AG08395 (cell line): ENCODE measurements at regions not wholly inside any gene's neighbourhood (a gene's known extent, or its start where the extent isn't known, plus 50 kb on each side); places are given as distances from the start of the nearest gene placed in this dataset.
"Not testable (repeated sequence)": the region's sequence is repeated elsewhere in the genome, so short reads cannot be mapped to it uniquely, and the experiment has no call there.

Experiments
- DNase-seq: peaks from one replicate; pipeline ENCODE4 v3.0.0; 2012; ENCODE audit warnings: mixed read lengths, low spot score

- no peak for DNase-seq
Measured at GRCh38 chr15:47124430-47125102, 592.7 kb upstream of the SEMA6D start.

GRCh38 chr15:47129033-47129432 is 588.3 kb upstream of the SEMA6D start:
- no peak for DNase-seq

GRCh38 chr15:47131450-47131849 is 585.9 kb upstream of the SEMA6D start:
- not testable (repeated sequence) for DNase-seq

- DNase-seq, result no peak
Measured at GRCh38 chr15:47135267-47135666, 582.0 kb upstream of the SEMA6D start.

GRCh38 chr15:47136236-47136635 is 581.1 kb upstream of the SEMA6D start:
- DNase-seq, result no peak

GRCh38 chr15:47139965-47140364 is 577.3 kb upstream of the SEMA6D start:
- peak; percentile 17 for DNase-seq

- DNase-seq, result no peak
Measured at GRCh38 chr15:47157827-47158226, 559.5 kb upstream of the SEMA6D start.

- DNase-seq, result no peak
Measured at GRCh38 chr15:47158573-47158972, 558.7 kb upstream of the SEMA6D start.

- DNase-seq, result no peak
Measured at GRCh38 chr15:47177177-47177576, 540.1 kb upstream of the SEMA6D start.

- DNase-seq, result no peak
Measured at GRCh38 chr15:47179988-47180387, 537.3 kb upstream of the SEMA6D start.

GRCh38 chr15:47182818-47183217 is 534.5 kb upstream of the SEMA6D start:
- DNase-seq, result no peak

GRCh38 chr15:47184003-47184907 is 533.0 kb upstream of the SEMA6D start:
- peak; percentile 15 for DNase-seq

GRCh38 chr15:47184908-47185801 is 532.1 kb upstream of the SEMA6D start:
- DNase-seq, result no peak

GRCh38 chr15:47186075-47186474 is 531.2 kb upstream of the SEMA6D start:
- DNase-seq, result no peak

GRCh38 chr15:47188758-47189507 is 528.4 kb upstream of the SEMA6D start:
- no peak for DNase-seq

GRCh38 chr15:47194718-47195117 is 522.6 kb upstream of the SEMA6D start:
- peak; percentile 39 for DNase-seq

- peak; percentile 83 for DNase-seq
Measured at GRCh38 chr15:47196048-47196447, 521.3 kb upstream of the SEMA6D start.

GRCh38 chr15:47203993-47204392 is 513.3 kb upstream of the SEMA6D start:
- DNase-seq, result no peak

- no peak for DNase-seq
Measured at GRCh38 chr15:47206358-47206978, 510.8 kb upstream of the SEMA6D start.

- no peak for DNase-seq
Measured at GRCh38 chr15:47209591-47209990, 507.7 kb upstream of the SEMA6D start.
